GM19328 (cell line): ENCODE measurements at regions not wholly inside any gene's neighbourhood (a gene's known extent, or its start where the extent isn't known, plus 50 kb on each side); places are given as distances from the start of the nearest gene placed in this dataset.

Experiments used
- ATAC-seq: cut with Tn5 transposase; IDR thresholded peaks from one replicate; pipeline ENCODE4 v1.9.1; 2021; ENCODE audit warnings: mild to moderate bottlenecking, moderate library complexity; ENCODE audit not compliant: unreplicated experiment

- ATAC-seq, result no peak
These were observed 327.5 kb upstream of the TBL1XR1 start for GRCh38 chr3:177524742-177525141.

GRCh38 chr3:177525414-177525813 lies 328.1 kb upstream of the TBL1XR1 start:
- no peak for ATAC-seq

GRCh38 chr3:177525987-177526712 lies 328.9 kb upstream of the TBL1XR1 start:
- no peak for ATAC-seq

GRCh38 chr3:177527182-177527581 lies 329.9 kb upstream of the TBL1XR1 start:
- no peak for ATAC-seq

GRCh38 chr3:177528306-177529070 lies 331.2 kb upstream of the TBL1XR1 start:
- no peak for ATAC-seq

- ATAC-seq, result no peak
These were observed 331.8 kb upstream of the TBL1XR1 start for GRCh38 chr3:177529071-177529550.

- no peak for ATAC-seq
These were observed 332.5 kb upstream of the TBL1XR1 start for GRCh38 chr3:177529716-177530335.

GRCh38 chr3:177530908-177531307 lies 333.6 kb upstream of the TBL1XR1 start:
- no peak for ATAC-seq

GRCh38 chr3:177536873-177537272 lies 339.6 kb upstream of the TBL1XR1 start:
- ATAC-seq, result no peak

GRCh38 chr3:177537612-177538011 lies 340.3 kb upstream of the TBL1XR1 start:
- ATAC-seq, result no peak

- no peak for ATAC-seq
These were observed 340.9 kb upstream of the TBL1XR1 start for GRCh38 chr3:177538048-177538749.

- peak; percentile 92 for ATAC-seq
These were observed 341.8 kb upstream of the TBL1XR1 start for GRCh38 chr3:177538750-177539730.

GRCh38 chr3:177541541-177541940 lies 344.3 kb upstream of the TBL1XR1 start:
- ATAC-seq, result no peak

- ATAC-seq, result no peak
These were observed 348.7 kb upstream of the TBL1XR1 start for GRCh38 chr3:177545964-177546363.

GRCh38 chr3:177547711-177548350 lies 350.5 kb upstream of the TBL1XR1 start:
- ATAC-seq, result no peak

GRCh38 chr3:177550667-177551066 lies 353.4 kb upstream of the TBL1XR1 start:
- no peak for ATAC-seq

GRCh38 chr3:177551431-177551836 lies 354.2 kb upstream of the TBL1XR1 start:
- ATAC-seq, result no peak

GRCh38 chr3:177552051-177552450 lies 354.8 kb upstream of the TBL1XR1 start:
- no peak for ATAC-seq

GRCh38 chr3:177553012-177553411 lies 355.7 kb upstream of the TBL1XR1 start:
- no peak for ATAC-seq
